Psoas muscle (tissue), 7 donors: ENCODE measurements at regions not wholly inside any gene's neighbourhood (a gene's known extent, or its start where the extent isn't known, plus 50 kb on each side); places are given as distances from the start of the nearest gene placed in this dataset.

Experiments
- ATAC-seq, 4 donors: fragments of 200-7000 bp; cut with Tn5 transposase; one replicate each; pipeline ENCODE4 v1.9.1; 2020; ENCODE audit warnings: moderate library complexity in 3 of 4, mild to moderate bottlenecking in 2 of 4
- DNase-seq, 2 donors: peaks; one replicate each; pipeline ENCODE4 v3.0.0-alpha.2; 2020
- H3K27ac ChIP-seq: fragments of 200-600 bp; one replicate; pipeline ENCODE4 v1.8.0; 2022
- H3K27me3 ChIP-seq, 3 donors: fragments of 200-600 bp in 1 of 3; one replicate each; pipeline versions ENCODE4 v1.6.1 to v1.8.0; 2013 to 2022; ENCODE audit warnings: low read length in 2 of 3, mild to moderate bottlenecking in 2 of 3, moderate library complexity in 1 of 3; ENCODE audit not compliant: insufficient read depth in 3 of 3
- H3K36me3 ChIP-seq, 2 donors: fragments of 200-600 bp in 1 of 2; one replicate each; pipeline versions ENCODE4 v1.6.1 to v1.8.0; 2013 to 2022; ENCODE audit warnings: low read depth in 1 of 2, mild to moderate bottlenecking in 1 of 2, moderate library complexity in 1 of 2; ENCODE audit not compliant: insufficient read depth in 1 of 2
- H3K4me1 ChIP-seq: fragments of 200-600 bp; one replicate; pipeline ENCODE4 v1.8.0; 2022
- H3K4me3 ChIP-seq: fragments of 200-600 bp; one replicate; pipeline ENCODE4 v1.8.0; 2022; ENCODE audit warnings: mild to moderate bottlenecking
- H3K9me3 ChIP-seq: fragments of 200-600 bp; one replicate; pipeline ENCODE4 v1.8.0; 2022
- WGBS, 3 donors: extraction: QIAGEN DNeasy Blood & Tissue Kit; methylation state at CpG; one replicate each; pipeline versions ENCODE4 v1.1.6 to v1.1.7; 2013; 5-methylcytosine and 5-hydroxymethylcytosine counted together
- intact Hi-C, 2 donors: fragments of 100-400 bp; cut with DNase I; formaldehyde crosslinking; loops; one replicate each; pipeline versions ENCODE4 v1.11.0 to v1.14.2; 2022
- TF ChIP-seq, protein P1 (sequence below): fragments of 200-600 bp; IDR thresholded peaks from one replicate; pipeline ENCODE4 v1.8.0; 2022; ENCODE audit warnings: antibody characterized with exemption
- donor health status: healthy with polysubstance abuse.
- donor health status: DM: no; HTN: no; CAD: no; lungs with moderate emphysema.
- donor health status: Bipolar disorder and iron deficiency.
- donor health status: healthy.
- donor health status: DM: yes; HTN: yes; CAD: no.
- donor health status: DM: no; HTN: no; CAD: no.
- donor health status: DM: yes; HTN: yes; CAD: no.

- TF ChIP-seq, protein P1, sequence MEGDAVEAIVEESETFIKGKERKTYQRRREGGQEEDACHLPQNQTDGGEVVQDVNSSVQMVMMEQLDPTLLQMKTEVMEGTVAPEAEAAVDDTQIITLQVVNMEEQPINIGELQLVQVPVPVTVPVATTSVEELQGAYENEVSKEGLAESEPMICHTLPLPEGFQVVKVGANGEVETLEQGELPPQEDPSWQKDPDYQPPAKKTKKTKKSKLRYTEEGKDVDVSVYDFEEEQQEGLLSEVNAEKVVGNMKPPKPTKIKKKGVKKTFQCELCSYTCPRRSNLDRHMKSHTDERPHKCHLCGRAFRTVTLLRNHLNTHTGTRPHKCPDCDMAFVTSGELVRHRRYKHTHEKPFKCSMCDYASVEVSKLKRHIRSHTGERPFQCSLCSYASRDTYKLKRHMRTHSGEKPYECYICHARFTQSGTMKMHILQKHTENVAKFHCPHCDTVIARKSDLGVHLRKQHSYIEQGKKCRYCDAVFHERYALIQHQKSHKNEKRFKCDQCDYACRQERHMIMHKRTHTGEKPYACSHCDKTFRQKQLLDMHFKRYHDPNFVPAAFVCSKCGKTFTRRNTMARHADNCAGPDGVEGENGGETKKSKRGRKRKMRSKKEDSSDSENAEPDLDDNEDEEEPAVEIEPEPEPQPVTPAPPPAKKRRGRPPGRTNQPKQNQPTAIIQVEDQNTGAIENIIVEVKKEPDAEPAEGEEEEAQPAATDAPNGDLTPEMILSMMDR, result no peak
- WGBS, 3 donors, result 33 to 45% (median 36%) methylated on average over 4 of the region's 4 CpGs
- H3K36me3 ChIP-seq, result no peaks in the 10 kb centered on the region
- H3K27me3 ChIP-seq, result no peaks in the 10 kb centered on the region
- intact Hi-C loops, result no loop called here
- no peak overlapping the region for H3K4me3 ChIP-seq
- no peak for DNase-seq
- H3K9me3 ChIP-seq, result no peaks in the 10 kb centered on the region
- no peak for ATAC-seq
- no peaks in the 10 kb centered on the region for H3K4me1 ChIP-seq
- no peak overlapping the region for H3K27ac ChIP-seq
These were observed 51.4 kb upstream of the LGSN start for GRCh38 chr6:63371104-63371715.

DNA sequence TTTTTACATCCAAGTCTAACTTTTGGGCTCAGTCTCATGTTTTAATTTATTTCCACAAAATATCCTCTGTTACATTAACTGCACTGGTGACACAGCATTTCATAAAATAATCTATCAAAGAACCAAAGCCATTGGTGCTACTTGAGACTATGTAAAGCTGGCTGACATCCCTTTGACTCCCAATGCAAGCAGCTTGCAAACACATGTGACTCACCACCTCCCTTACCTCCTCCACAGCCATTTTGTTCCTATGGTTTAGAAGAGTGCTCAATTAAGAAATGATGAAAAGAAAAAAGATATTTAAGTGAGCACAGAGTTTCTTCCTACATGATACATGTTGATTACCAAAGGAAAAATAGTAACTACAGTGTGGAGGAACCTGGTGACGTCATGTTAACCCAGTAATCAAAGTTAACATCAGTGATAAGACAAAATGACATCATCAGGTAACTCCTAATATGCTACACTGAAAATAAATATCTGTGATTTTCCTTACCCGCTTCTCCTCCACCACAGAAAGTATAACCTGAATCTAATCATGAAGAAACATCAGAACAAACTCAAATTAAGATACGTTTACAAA lies 53.3 kb upstream of the LGSN start:
- H3K27ac ChIP-seq, result no peak overlapping the region
- intact Hi-C loops, result no loop called here
- DNase-seq, result no peak
- H3K4me1 ChIP-seq, result no peaks in the 10 kb centered on the region
- no peak for ATAC-seq
- no peaks in the 10 kb centered on the region for H3K27me3 ChIP-seq
- 79 to 80% (median 79%) methylated on average over 3 of the region's 3 CpGs for WGBS, 3 donors
- TF ChIP-seq, protein P1, result no peak
- H3K36me3 ChIP-seq, result no peaks in the 10 kb centered on the region
- peaks cover 8% of the 10 kb centered on the region for H3K9me3 ChIP-seq
- no peak overlapping the region for H3K4me3 ChIP-seq

- DNase-seq (no peak), ATAC-seq (no peak)
- WGBS, 3 donors, result 77 to 82% (median 77%) methylated on average over 2 of the region's 2 CpGs
- Histone ChIP-seq H3K4me1 (no peaks in the 10 kb centered on the region), H3K9me3 (no peaks in the 10 kb centered on the region), H3K4me3 (no peak overlapping the region), H3K27ac (no peak overlapping the region), H3K36me3 (no peaks in the 10 kb centered on the region), H3K27me3 (no peaks in the 10 kb centered on the region)
- TF ChIP-seq, protein P1, result no peak
- intact Hi-C loops, result no loop called here
These were observed 69.5 kb upstream of the LGSN start for GRCh38 chr6:63389191-63389844.

DNA sequence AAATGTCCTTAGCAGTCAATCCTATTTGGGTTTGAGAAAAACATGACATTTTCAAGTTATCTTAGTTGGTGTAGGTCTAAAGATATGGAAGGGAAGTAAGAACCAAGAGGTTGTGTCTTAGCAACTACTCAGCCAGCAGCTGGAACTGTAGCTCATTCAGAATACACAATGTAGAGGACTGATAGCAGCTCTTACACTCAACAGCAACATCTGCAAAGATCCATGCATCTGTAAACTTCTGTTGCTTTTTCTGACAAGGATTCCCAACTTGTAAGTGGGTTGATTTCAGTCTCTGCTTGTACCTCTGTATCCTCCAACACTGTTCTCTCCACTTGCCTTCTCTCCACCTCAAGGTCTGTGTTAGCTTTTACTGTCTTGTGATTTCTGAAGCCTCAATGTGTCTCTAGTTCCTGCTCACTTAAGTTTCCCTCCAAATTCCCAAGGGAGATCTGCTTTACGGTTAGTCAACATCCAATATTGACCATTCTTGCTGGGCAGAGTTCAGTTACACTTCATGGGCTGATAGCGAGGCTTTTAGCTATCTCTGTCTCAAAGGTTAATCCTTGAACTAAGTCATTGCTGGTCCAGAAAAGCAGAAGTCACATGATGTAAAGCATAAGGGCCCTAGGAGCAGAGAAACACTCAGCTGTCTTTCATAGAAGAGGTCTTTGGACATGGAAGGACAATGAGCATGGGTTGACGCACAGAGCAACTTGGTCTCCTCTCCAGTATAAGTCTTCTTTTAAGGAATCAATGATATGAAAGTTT lies 71.6 kb upstream of the LGSN start:
- H3K27me3 ChIP-seq, result no peaks in the 10 kb centered on the region
- no peaks in the 10 kb centered on the region for H3K9me3 ChIP-seq
- no peak overlapping the region for H3K4me3 ChIP-seq
- 79 to 84% (median 83%) methylated on average over 3 of the region's 3 CpGs for WGBS, 3 donors
- H3K27ac ChIP-seq, result no peak overlapping the region
- H3K36me3 ChIP-seq, result no peaks in the 10 kb centered on the region
- ATAC-seq (no peak), DNase-seq (no peak)
- TF ChIP-seq, protein P1, result no peak
- intact Hi-C loops, result no loop called here
- H3K4me1 ChIP-seq, result no peaks in the 10 kb centered on the region
